Ascending aorta (tissue), 2 donors: ENCODE measurements at regions not wholly inside any gene's neighbourhood (a gene's known extent, or its start where the extent isn't known, plus 50 kb on each side); places are given as distances from the start of the nearest gene placed in this dataset.

Source experiments
- DNase-seq, 2 donors: peaks; one replicate each; pipeline ENCODE4 v3.0.0-alpha.2; 2019; ENCODE audit warnings: low spot score in 2 of 2
- H3K27ac ChIP-seq, 2 donors: fragments of 200-600 bp; sonication (generic); one replicate each; pipeline ENCODE4 v1.5.1; 2016 to 2017; ENCODE audit warnings: mild to moderate bottlenecking in 1 of 2
- H3K27me3 ChIP-seq: fragments of 200-600 bp; sonication (generic); one replicate; pipeline ENCODE4 v1.5.1; 2017
- H3K36me3 ChIP-seq, 2 donors: fragments of 200-600 bp; sonication (generic); one replicate each; pipeline ENCODE4 v1.5.1; 2016
- H3K4me1 ChIP-seq, 2 donors: fragments of 200-600 bp; sonication (generic); one replicate each; pipeline ENCODE4 v1.5.1; 2016 to 2017; ENCODE audit warnings: mild to moderate bottlenecking in 1 of 2
- H3K4me3 ChIP-seq, 2 donors: fragments of 200-600 bp; sonication (generic); one replicate each; pipeline ENCODE4 v1.5.1; 2016 to 2017; ENCODE audit warnings: mild to moderate bottlenecking in 1 of 2
- H3K9me3 ChIP-seq, 2 donors: fragments of 200-600 bp; sonication (generic); one replicate each; pipeline ENCODE4 v1.5.1; 2016
- intact Hi-C: fragments of 100-400 bp; cut with DNase I; formaldehyde crosslinking; loops from one replicate; pipeline ENCODE4 v1.15.1; 2023
- TF ChIP-seq, protein P1 (sequence below), 3 experiments: fragments of 200-600 bp in 2 of 3; fragments of 450-650 bp in 1 of 3; sonication (generic) in 2 of 3; IDR thresholded peaks; one replicate each; pipeline ENCODE4 v1.5.1; 2016 to 2019; ENCODE audit warnings: antibody characterized with exemption in 3 of 3, mild to moderate bottlenecking in 1 of 3, moderate library complexity in 1 of 3

DNA sequence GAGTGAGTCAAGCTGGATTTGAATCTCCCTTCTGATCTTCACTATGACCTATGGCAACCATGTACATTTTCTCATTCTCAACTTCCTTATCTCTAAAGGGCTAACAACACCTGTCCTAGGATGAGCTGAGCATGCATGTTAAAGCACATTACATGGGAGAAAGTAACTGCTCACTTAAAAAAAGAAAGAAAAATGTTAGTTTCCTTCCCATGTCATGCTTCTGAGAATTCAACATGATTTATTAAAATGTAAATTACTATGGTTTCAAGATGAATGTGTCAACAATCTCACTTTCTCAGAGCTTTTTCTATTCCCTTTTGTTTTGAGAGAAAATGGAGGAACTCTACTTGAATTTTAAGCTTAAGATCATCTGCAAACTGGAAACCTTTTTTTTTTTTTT is 295.3 kb downstream of the SKIDA1 start:
- TF ChIP-seq, protein P1, sequence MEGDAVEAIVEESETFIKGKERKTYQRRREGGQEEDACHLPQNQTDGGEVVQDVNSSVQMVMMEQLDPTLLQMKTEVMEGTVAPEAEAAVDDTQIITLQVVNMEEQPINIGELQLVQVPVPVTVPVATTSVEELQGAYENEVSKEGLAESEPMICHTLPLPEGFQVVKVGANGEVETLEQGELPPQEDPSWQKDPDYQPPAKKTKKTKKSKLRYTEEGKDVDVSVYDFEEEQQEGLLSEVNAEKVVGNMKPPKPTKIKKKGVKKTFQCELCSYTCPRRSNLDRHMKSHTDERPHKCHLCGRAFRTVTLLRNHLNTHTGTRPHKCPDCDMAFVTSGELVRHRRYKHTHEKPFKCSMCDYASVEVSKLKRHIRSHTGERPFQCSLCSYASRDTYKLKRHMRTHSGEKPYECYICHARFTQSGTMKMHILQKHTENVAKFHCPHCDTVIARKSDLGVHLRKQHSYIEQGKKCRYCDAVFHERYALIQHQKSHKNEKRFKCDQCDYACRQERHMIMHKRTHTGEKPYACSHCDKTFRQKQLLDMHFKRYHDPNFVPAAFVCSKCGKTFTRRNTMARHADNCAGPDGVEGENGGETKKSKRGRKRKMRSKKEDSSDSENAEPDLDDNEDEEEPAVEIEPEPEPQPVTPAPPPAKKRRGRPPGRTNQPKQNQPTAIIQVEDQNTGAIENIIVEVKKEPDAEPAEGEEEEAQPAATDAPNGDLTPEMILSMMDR (IDR thresholded peaks at IDR 0.05), result no peak
- H3K27me3 ChIP-seq, result no peaks in the 10 kb centered on the region
- no peak overlapping the region for H3K27ac ChIP-seq
- no peak overlapping the region for H3K4me3 ChIP-seq
- intact Hi-C loops, result no loop called here
- H3K36me3 ChIP-seq, result no peaks in the 10 kb centered on the region
- H3K9me3 ChIP-seq, result no peaks in the 10 kb centered on the region
- H3K4me1 ChIP-seq, result no peaks in the 10 kb centered on the region
- no peak for DNase-seq

DNA sequence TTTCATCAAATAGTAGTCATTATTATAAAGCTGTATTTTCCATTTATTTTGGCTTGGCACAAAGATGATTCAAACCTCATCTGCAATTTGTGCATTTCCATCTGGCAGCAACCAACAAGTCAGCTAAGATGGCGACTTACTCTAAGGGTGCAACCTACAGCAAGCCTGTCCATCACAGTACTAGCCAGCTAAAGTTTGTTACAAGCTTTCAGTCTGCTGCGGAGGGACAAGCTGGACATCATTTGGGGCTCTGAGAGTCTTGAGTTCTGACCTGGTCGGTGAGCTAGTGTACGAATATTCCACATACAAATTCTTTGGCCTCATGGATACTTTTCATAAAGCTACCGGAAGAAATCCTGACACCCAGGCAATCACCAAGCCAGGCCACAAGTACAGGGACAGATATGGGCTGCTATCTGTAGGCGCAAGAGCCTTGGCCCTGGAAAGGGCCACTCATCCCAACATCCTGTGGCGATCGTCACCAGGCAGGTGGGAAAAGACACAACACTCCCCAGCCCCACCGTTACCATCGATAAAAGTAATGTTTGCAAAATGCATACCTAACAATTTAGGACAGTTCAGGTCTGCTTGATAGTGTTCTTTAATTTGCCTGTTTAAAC is 307.6 kb downstream of the SKIDA1 start:
- H3K9me3 ChIP-seq, result peaks cover 0 to 7% of the 10 kb centered on the region in 2 donors
- intact Hi-C loops, result no loop called here

DNA sequence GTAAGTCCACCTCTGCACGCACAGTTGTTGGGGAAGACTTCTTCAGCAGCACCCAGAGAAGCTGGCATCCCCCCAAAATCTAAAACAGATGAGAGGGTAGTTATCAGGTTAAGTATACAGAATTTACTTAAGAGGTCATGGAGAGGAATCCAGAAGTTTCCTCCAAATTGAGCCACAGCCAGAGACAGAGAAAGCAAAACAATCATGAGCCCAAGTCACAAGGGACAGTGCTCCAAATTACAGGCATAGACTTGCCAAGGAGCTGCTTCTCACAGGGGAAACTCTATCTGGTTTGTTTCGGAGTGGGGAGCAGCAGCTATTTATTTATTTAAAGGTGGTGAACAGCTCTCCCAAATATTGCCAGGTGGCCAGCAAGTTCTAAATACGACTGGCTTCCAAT is 308.4 kb downstream of the SKIDA1 start:
- H3K36me3 ChIP-seq, result no peaks in the 10 kb centered on the region
- H3K27me3 ChIP-seq, result no peaks in the 10 kb centered on the region
- no peaks in the 10 kb centered on the region for H3K4me1 ChIP-seq
- H3K27ac ChIP-seq, result no peak overlapping the region
- TF ChIP-seq, protein P1 (IDR thresholded peaks at IDR 0.05), result no peak
- H3K4me3 ChIP-seq, result no peak overlapping the region
- intact Hi-C loops, result no loop called here
- no peak for DNase-seq
- peaks cover 0 to 7% of the 10 kb centered on the region in 2 donors for H3K9me3 ChIP-seq

More for the DNA sequence above, 307.6 kb downstream of the SKIDA1 start:
- no peaks in the 10 kb centered on the region for H3K36me3 ChIP-seq
- TF ChIP-seq, protein P1 (IDR thresholded peaks at IDR 0.05), result no peak
- no peaks in the 10 kb centered on the region for H3K4me1 ChIP-seq
- no peaks in the 10 kb centered on the region for H3K27me3 ChIP-seq
- DNase-seq, result no peak
- H3K4me3 ChIP-seq, result no peak overlapping the region
- no peak overlapping the region for H3K27ac ChIP-seq

DNA sequence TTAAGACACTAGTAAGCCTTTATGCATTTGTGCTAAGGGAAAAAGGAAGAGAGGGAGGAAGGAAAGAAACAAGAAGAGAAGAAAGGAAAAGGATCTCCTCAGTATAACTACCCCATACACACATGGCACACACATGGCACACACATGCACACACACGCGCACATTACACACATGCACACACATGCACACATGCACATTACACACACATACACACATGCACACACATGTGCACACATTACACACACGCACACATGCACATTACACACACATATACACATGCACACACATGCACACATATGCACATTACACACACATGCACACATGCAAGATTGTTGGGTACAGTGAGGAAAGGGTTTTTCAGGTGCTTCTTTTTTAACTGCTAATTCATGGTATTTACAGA is 311.2 kb downstream of the SKIDA1 start:
- H3K36me3 ChIP-seq, result no peaks in the 10 kb centered on the region
- intact Hi-C loops, result no loop called here
- TF ChIP-seq, protein P1 (IDR thresholded peaks at IDR 0.05), result no peak
- no peak for DNase-seq
- H3K4me3 ChIP-seq, result no peak overlapping the region
- H3K27ac ChIP-seq, result no peak overlapping the region
- H3K27me3 ChIP-seq, result no peaks in the 10 kb centered on the region
- no peaks in the 10 kb centered on the region for H3K4me1 ChIP-seq
- H3K9me3 ChIP-seq, result peaks cover 0 to 5% of the 10 kb centered on the region in 2 donors

DNA sequence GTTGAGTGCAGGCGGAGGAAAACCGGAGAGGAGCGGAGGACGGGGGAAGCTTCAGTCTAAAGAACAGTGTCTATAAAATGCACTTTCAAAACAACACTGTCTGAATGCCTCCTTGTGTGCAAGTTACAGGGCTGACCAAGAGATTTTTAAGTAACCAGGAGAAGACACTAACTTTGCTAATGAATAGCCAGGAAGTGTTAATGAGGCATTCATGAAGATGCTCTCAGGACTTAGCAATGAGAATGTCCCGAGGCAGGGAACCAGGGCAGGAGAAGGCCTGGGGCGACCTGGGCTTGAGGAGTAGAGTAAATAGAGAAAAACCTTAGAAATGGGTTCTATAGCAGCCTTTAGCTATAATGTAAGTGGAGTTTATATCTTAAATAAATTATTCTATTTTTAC is 312.1 kb downstream of the SKIDA1 start:
- no peak overlapping the region for H3K4me3 ChIP-seq
- TF ChIP-seq, protein P1 (IDR thresholded peaks at IDR 0.05), result no peak
- intact Hi-C loops, result no loop called here

DNA sequence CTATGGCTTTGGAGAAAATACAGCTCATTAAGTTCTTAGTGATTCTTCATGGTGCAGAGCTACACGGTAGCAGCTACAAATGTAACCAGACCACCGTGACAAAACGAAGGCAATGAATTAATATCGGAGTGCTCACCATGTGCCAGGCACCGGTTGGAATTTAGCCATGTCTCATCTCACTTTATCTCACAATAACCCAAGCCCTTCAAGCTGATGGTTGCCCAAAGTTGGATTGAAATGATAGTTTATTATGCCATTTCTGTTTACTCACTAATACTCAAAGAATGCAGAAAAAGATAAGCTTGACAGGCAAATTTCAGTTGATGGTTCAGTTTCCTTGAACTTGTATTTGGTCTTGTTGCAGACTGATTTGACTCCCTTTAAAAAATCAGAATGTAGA is 312.6 kb downstream of the SKIDA1 start:
- no peaks in the 10 kb centered on the region for H3K27me3 ChIP-seq
- no peaks in the 10 kb centered on the region for H3K4me1 ChIP-seq
- no peak overlapping the region for H3K27ac ChIP-seq
- DNase-seq, result no peak
- H3K9me3 ChIP-seq, result no peaks in the 10 kb centered on the region
- H3K4me3 ChIP-seq, result no peak overlapping the region
- TF ChIP-seq, protein P1 (IDR thresholded peaks at IDR 0.05), result no peak
- intact Hi-C loops, result no loop called here
- H3K36me3 ChIP-seq, result no peaks in the 10 kb centered on the region

More for the DNA sequence above, 312.1 kb downstream of the SKIDA1 start:
- Histone ChIP-seq H3K4me1 (no peaks in the 10 kb centered on the region), H3K9me3 (no peaks in the 10 kb centered on the region), H3K36me3 (no peaks in the 10 kb centered on the region), H3K27me3 (no peaks in the 10 kb centered on the region), H3K27ac (no peak overlapping the region)
- no peak for DNase-seq
